ENCODE measurements at regions not wholly inside any gene's neighbourhood (a gene's known extent, or its start where the extent isn't known, plus 50 kb on each side); places are given as distances from the start of the nearest gene placed in this dataset.

DNA sequence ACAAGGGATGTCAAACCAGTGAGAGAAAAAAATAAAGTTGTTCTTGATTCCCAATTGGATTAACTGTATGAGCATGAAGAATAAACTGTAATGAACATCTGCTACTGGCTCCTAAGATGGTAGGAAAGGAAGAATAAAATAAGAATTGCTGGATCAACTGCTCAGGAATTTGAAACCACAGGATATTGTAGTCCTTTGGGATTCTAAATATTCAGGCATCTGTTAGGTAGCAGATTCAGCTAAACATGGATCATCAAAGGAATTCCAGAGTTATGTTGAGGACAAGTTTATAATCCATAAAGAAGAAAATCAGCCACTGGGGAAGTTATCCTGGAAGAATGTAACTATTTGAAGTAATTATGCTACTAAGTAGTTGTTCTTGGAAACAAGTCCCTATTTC, 65.8 kb downstream of the ISL1 start:
- TF ChIP-seq, protein P1, sequence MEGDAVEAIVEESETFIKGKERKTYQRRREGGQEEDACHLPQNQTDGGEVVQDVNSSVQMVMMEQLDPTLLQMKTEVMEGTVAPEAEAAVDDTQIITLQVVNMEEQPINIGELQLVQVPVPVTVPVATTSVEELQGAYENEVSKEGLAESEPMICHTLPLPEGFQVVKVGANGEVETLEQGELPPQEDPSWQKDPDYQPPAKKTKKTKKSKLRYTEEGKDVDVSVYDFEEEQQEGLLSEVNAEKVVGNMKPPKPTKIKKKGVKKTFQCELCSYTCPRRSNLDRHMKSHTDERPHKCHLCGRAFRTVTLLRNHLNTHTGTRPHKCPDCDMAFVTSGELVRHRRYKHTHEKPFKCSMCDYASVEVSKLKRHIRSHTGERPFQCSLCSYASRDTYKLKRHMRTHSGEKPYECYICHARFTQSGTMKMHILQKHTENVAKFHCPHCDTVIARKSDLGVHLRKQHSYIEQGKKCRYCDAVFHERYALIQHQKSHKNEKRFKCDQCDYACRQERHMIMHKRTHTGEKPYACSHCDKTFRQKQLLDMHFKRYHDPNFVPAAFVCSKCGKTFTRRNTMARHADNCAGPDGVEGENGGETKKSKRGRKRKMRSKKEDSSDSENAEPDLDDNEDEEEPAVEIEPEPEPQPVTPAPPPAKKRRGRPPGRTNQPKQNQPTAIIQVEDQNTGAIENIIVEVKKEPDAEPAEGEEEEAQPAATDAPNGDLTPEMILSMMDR (IDR thresholded peaks at IDR 0.05; ENCODE audit: poor library complexity, severe bottlenecking) = no peak
- no peak for TF ChIP-seq TAF1 (IDR thresholded peaks at IDR 0.05; ENCODE audit: low read depth)
- no peak for TF ChIP-seq POLR2AphosphoS5 (IDR thresholded peaks at IDR 0.05)
- no peak for TF ChIP-seq EZH2 (IDR thresholded peaks at IDR 0.05; ENCODE audit: borderline replicate concordance, insufficient read depth, low read length, poor library complexity, severe bottlenecking)
- TF ChIP-seq, protein P2, sequence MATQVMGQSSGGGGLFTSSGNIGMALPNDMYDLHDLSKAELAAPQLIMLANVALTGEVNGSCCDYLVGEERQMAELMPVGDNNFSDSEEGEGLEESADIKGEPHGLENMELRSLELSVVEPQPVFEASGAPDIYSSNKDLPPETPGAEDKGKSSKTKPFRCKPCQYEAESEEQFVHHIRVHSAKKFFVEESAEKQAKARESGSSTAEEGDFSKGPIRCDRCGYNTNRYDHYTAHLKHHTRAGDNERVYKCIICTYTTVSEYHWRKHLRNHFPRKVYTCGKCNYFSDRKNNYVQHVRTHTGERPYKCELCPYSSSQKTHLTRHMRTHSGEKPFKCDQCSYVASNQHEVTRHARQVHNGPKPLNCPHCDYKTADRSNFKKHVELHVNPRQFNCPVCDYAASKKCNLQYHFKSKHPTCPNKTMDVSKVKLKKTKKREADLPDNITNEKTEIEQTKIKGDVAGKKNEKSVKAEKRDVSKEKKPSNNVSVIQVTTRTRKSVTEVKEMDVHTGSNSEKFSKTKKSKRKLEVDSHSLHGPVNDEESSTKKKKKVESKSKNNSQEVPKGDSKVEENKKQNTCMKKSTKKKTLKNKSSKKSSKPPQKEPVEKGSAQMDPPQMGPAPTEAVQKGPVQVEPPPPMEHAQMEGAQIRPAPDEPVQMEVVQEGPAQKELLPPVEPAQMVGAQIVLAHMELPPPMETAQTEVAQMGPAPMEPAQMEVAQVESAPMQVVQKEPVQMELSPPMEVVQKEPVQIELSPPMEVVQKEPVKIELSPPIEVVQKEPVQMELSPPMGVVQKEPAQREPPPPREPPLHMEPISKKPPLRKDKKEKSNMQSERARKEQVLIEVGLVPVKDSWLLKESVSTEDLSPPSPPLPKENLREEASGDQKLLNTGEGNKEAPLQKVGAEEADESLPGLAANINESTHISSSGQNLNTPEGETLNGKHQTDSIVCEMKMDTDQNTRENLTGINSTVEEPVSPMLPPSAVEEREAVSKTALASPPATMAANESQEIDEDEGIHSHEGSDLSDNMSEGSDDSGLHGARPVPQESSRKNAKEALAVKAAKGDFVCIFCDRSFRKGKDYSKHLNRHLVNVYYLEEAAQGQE (IDR thresholded peaks at IDR 0.05; ENCODE audit: borderline replicate concordance) = no peak
- TF ChIP-seq EP300 (conservative IDR thresholded peaks at IDR 0.05; ENCODE audit: poor library complexity, severe bottlenecking) = no peak

Data from neural cell (in vitro differentiated cells).